Left lobe of liver (tissue), 2 donors: ENCODE measurements at regions not wholly inside any gene's neighbourhood (a gene's known extent, or its start where the extent isn't known, plus 50 kb on each side); places are given as distances from the start of the nearest gene placed in this dataset.
A peak's percentile ranks its signal among the peaks of the same experiment; 100 is the strongest.

ENCODE experiments used
- ATAC-seq: fragments of 200-7000 bp; cut with Tn5 transposase; one replicate; pipeline ENCODE4 v1.9.1; 2020; ENCODE audit warnings: mild to moderate bottlenecking, moderate library complexity
- DNase-seq: peaks from one replicate; pipeline ENCODE4 v3.0.0-alpha.2; 2020; ENCODE audit warnings: low spot score
- donor health status: DM: no; HTN: no; CAD: no; lungs with moderate emphysema.
- donor health status: DM: no; HTN: yes; CAD: no.

DNA sequence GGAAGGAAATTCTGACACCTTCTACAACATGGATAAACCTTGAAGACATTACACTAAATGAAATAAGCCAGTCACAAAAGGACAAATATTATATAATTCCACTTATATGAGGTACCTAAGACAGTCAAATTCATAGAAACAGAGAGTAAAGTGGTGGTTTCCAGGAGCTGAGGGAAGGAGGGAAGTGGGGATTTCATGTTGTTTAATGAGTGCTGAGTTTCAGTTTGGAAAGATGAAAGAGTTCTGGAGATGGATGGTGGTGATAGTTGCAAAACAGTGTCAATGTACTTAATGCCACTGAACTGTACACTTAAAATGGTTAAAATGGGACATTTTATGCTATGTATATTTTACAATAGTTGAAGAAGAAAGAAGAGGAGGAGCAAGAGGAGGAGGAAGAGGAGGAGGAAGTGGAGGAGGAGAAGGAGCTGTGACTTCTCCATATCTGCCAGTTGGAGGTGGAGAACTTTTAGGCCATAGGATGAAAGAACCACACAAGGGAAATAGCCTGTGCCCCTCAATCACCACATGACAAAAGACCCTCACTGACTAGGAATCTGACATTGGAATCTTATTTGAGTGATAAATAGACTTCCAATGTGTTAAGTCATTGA is 55.3 kb upstream of the LGALSL start:
- no peak for ATAC-seq

DNA sequence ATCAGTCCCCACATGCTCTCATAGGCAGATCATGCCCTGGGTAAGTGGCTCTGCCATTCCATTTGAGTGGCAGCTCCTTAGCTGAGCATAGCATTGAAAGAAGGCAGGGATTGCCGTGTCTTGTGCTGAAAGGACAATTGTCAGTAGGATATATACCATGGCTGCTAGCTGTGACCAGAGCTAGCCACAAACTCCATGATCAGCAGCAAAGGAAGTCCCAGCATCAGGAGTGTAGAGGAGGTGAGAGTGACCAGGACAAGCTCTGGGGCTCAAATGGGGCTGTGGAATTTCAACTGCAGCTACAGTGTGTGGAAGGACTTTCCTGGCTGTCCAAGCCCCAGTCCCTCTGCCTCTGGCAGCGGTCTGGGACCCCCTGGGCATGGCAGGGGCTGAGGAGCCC is 54.4 kb upstream of the LGALSL start:
- no peak for DNase-seq
- ATAC-seq = no peak

More for the DNA sequence above, 55.3 kb upstream of the LGALSL start:
- no peak for DNase-seq

DNA sequence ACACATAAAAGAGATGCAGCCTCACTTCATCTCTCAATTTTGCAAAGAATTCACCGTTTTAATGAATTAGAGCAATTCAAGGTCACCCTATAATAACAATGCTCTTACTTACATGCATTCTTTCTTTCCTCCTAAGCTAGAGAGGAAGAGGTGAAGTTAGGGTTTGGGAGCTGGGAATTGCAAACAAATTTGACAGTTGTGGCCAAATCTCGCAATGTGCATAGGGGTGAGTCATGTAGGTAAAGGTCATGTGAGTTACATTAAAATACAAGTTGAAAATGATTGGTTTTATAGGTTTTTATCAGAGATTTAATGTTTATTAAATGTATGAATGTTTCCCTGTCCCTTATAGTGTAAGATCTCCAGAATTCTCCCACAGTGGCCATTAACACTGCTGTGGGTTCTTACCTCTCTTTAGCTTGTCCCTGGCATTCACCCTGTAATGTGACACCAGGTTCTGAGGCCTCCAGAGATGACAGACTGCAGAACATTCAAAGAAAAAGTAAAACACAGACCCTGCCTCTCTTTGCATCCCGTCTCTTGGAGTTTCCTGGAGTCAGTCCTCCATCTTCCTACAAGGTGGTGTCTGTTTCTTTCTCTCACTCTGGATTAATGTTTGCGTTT is 53.7 kb upstream of the LGALSL start:
- DNase-seq = no peak
- ATAC-seq = no peak

DNA sequence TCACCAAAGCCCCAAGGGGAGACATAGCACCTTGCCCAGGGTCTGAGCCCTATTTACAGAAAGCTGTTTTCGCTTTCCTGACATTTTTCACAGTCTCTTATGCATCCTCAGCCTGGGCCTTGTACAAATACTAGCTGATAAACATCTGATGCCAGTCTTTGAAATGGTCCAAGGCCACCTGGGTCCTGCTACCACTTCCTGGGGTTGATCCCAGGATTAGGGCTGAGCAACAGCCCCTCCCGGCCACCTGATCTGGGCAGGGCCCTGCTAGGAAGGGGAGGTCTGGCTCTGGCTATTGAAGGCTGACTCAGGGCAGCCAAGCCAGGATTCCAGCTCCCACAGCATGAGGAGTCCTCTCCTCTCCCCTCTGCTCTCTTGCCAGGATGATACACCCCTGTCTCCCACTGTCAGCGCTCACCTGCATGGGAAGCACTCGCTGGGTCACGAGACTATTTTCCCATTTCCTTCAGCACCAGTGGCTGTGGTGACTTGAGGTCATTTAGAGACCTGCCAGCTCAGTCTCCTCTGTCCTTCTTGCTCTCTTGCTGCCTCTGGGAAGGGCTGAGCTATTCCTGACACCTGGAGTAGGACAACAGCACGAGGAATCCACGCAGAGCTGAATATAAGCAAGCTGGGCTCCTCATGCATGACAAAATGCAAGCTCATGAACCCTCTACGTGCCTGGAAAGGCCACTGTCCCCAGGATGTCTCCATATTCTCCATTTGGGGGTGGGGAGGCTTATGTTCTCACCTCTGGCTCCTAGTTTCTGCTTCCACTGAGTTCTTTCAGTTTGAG is 53.0 kb upstream of the LGALSL start:
- DNase-seq (no peak), ATAC-seq (no peak)

GRCh38 chr2:64401529-64401880 is 52.5 kb upstream of the LGALSL start:
- ATAC-seq (no peak), DNase-seq (no peak)

- no peak for DNase-seq
- no peak for ATAC-seq
Measured at GRCh38 chr2:64402876-64403275, 51.1 kb upstream of the LGALSL start.

DNA sequence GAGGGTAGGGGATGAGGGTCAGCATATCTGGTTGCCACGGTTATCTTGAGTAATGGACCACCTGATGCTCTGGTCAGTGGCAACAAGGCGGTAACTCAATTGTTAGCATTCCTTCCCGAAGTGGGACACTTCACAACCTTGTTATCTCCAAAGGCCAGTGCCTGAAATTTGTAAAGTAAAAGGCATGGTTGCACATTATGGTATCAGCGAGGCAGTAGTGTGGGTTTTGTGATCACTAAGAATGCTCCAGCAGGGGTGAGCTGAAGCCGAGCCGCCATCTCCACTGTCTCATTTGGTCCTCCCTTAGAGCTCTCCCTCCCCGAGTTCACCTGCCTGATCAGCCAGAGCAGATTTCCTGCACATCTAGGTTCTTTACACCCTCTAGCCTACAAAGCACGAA is 50.5 kb upstream of the LGALSL start:
- no peak for ATAC-seq
- DNase-seq = no peak

DNA sequence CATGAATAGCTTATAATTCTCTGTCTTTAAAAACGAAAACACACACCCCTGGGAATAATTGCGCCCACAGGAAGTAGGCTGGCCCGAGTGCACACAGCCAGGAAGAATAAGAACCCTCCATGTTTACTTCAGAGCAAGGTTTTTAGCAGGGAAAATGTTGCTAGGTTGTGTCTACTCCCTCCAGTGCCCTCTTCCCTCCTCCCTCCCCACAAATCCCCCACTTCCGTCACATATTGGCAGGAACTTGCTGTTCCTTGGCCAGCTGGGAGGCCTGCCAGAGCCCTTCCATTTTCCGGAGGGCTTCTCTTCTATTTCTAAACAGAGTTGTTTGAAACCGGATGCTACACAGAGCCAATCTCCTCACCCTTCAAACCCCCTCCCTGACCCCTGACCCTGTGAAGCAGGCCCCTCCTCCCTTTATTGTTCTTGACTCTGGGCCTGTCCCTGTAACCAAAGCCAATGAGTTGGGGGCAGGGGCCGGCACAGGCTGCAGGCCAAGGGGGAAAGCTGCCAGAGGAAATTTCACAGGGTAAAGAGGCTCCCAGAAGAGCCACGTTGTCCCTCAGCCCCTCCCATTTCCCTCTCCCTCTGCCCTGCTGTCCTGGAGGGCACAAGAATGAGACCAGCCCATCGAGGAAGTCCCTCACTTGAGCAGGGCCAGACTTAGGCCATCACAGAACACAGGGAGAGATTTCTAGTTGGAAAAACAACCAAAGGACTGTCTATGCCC is 49.8 kb upstream of the LGALSL start:
- peak; percentile 76 for ATAC-seq

More for the DNA sequence above, 49.8 kb upstream of the LGALSL start:
- peak; percentile 97 for DNase-seq
